ENCODE measurements at regions not wholly inside any gene's neighbourhood (a gene's known extent, or its start where the extent isn't known, plus 50 kb on each side); places are given as distances from the start of the nearest gene placed in this dataset.

DNA sequence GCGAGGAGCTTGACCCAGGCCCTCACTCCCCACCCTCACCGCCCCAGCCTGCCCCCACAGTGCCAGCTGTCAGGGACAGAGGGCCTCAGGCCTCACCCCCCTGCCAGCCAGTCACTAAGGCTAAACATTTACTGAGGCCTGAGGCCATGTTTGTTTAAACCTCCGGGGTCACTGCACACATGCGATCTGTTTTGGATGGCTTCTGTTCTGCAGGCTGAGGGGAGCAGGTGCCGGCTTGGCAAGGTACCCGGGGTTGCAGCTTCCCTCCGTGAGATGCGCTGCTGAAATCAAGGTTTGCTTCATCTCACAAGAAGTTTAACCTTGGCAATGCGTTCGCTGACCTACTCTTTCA lies 103.3 kb upstream of the BOD1 start:
- DNase-seq: no peak

DNA sequence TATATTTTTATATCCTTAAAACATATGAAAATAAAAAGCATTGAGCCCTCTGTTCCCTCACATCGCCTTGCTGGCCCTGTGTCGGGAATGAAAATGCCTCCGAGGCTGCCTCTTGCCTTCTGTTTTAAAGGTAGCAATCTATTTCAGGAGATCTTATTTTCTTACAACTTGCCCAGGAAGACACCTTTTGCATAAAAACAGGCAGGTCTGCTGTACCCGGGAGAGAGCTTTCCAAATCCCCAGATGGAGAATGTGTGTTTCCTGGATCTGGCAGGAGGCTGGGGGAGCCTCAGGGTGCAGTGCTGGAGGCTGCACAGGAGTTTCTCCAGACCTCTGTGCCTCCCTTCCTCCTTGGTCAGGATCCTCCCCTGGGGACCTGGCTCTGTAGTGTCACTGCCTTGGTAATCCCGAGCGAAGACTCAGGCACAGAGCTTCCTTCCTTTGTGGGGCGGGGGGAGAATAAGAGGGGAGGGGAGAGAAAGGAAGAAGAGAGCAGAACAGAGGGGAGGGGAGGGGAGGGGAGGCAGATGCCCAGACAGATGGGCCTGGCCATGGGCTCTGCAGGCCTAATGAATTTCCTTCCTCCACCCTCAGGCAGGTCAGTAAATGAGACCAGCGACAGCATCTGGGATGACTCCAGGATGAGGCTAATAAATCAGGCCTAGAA lies 104.0 kb upstream of the BOD1 start:
- no peak for DNase-seq

DNA sequence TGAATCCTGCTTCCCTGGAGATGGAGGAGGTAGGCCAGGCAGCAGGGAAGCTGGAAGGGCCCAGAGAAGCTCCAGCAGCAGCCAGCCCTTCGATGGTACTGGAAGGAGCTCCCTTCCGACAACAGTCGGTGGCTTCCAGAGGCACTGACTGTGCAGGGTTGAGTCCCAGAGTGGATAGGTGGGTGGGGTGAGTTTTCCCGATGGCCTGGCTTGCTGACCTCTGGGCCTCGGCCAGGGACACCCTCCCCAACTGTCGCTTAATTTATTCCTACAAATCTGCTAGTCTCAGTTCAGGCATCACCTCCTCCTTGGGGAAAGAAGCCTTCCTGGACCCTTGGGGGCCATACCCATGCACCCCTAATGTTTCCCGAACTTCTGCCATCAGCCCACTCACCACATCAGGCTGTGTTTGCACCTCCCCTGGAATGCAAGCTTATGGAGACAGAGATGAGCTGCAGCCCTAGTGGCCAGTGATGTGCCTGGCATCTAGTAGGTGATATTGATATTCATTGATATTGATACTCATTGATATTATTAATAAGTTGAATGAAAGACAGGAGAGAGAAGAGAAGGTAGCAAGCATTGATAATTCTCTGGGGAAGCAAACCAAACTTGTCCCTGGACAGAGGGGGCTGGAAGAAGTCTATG lies 104.6 kb upstream of the BOD1 start:
- DNase-seq: no peak

DNA sequence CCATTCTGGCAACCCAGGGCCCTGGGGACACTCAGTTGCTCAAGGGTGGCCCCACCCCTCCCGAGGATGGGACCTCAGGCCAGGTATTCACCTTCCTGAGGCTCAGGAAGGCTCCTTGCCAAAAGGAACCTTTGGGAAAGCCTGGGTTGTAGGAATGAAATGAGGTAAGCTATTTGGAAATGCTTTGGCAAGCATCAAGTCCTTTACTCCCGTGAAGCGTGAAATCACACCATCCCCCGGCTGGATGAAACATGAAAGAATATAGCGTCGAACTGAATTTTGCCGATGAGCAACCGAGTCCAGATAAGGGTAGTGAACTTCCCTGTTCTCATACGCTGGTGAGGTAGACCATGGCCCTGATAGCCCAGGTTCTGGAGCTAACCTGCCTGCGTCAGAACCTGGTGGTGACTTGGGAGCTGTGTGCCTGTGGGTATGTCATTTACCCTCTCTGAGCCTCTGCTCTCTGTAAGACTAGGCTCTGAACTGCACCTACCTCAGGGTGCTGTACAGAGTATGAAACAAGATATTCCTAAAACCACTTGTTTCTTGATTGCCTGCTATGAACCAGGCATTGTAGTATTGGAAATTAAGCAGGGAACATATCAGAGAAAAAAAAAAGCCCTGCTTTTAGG lies 105.3 kb upstream of the BOD1 start:
- DNase-seq: no peak

DNA sequence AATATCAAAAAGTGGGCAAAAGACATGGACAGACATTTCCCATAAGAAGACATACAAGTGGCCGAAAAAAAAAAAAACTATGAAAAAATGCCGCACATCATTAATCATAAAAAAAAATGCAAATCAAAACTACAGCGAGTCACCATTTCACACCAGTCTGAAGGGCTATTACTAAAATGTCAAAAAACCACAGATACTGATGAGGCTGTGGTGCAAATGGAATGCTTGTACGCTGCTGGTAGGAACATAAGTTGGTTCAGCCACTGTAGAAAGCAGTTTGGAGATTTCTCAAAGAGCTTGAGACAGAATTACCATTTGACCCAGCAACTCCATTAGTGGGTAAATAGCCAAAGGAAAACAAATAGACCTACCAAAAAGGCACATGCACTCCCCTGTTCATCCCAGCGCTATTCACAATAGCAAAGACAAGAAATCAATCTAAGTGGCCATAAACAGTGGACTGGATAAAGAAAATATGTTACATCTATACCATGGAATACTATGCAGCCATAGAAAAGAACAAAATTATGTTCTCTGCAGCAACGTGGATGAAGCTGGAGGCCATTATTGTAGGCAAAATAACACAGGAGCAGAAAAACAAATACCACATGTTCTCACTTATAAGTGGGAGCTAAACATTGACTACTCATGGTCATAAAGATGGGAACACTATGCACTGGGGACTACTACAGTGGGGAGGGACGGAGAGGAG lies 110.6 kb upstream of the BOD1 start:
- DNase-seq: no peak

DNA sequence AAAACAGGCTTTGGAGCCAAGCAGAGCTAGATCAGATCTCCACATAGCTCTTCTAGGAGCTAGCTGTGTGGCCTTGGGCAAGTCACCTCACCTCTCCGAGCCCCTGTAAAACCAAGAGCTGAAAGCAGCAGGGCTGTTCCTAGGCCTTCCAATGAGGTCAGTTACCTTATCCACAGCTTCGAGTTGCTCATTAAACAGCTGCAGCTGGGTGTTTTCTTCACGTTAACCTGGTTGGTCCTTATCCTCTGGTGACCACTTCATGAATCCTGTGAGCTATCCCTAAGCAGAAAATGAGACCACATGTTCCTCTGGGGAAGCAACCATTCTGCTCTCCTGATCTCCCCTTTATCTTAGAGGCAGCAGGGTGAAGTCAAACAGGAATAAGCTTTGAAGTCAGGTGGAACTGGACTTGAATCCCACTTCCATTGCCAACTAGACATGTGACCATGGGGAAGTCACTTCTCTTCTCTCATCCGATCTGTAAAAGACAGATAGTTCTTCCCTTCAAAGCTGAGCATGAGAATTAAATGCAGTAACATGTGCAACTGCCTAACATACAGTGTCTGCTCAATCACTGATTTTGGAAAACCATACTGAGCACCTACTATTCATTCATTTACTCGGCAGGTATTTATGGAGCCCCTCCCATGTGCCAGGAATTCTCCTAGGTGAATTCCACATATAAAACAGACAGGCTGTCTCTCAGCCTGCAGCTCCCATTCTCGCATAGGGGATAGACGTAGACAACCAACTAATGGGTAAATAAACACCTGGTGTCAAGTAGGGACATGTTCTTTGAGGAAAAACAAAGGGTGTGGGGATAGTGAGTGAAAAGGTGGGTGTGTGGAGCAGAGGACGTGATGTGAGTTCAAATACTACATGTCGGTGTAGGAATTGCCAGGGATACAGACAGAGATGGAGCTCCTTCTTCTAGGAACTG lies 111.7 kb upstream of the BOD1 start:
- DNase-seq: no peak

DNA sequence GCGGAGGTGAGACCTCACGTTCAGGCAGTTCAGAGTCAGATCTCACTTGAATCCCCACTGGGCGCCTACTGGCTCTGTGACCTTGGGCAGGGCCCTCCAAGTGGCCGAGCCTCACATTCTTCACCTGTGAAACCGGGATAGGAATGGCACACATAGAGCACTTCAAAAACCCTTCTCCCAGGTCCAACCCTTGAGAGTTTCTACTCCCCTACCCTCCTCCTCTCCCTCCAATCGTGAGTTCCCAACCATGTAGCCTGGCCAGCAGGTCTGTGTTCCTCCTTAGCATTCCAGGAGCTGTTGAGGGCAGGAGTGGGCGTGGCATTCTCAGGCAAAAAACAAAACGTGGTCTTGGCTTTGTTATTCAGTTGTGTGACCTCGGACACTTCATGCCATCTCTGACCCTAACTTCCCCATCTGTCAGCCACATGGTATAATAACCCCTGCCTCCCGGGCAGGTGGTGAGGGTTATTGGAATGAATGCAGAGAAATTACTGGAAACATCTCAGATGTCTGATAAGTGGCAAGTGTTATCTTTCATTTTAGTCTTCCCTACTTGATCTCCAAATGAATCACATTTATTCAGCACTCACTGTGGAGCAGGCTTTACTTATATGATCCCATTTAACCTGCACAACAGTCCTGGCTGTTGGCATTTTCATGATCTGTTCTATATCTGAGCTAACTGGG lies 112.8 kb upstream of the BOD1 start:
- no peak for DNase-seq

DNA sequence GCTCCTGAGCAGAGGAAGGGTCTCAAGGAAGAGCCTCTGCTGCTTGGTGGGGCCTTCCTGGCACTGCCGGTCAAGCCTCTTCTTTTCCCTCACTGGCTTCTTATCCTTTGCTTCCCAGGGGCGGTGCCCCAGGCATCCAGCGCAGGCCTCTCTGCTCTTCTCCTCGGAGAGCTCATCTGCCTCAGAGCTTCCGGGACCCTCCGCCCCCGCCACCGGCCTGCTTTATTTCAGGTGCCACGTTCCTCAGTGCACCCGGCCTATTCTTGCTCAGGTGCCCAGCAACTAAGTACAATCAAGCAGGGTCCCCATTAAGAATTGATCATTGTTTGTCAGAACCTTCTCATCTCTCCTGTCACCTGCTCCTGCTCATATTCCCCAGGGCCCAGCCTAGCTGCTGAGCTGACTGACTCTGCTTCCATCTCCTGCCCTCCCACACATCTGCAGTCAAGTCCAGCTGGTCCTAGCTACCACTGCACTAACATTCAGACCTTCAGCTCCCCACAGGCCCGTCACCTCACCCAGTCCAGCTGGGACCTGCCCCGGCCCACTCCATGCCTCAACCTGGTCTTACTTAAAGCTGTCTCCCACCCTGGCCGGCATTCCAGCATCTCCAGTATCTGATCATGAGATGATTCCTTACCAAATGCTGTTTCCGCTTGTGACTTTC lies 114.3 kb upstream of the BOD1 start:
- DNase-seq: no peak

DNA sequence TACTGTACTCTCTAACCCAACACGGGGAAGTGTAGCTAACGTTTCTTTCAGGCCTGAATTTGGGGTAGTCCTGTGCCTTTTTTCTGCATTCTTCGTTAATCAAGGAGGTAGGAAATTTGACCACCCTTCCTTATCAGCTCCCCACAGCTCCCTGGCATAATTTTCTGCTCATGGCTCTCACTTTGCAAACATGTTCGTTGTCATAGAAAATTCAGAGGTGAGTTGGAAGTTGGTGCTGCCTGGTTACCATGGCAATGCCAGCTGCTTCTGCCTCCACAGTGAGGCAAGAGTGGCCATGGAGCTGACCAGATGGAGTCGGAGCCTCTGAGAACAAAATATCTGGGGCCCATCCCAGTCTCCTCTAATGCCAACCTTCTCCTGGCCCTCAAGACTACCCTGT lies 116.6 kb upstream of the BOD1 start:
- no peak for DNase-seq

DNA sequence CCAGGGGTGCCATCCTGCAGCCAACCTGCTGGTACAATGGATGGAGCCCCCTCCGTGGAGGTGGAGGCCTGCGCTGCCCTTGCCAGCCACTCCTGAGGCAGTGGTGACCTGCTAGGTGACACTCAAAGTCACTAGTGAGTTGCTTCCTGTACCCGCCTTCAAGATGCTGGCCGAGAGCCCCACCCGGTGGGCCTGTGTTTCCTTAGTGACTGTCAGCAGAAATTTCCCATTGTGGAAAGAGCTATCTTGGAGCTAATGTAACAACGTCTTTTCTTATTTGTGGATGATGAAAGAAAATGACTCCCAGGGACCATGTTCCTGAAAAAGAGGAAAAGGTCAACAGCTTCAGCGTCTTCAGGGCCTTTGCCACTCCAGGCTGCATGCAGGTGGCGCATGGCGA lies 117.0 kb upstream of the BOD1 start:
- DNase-seq: no peak

DNA sequence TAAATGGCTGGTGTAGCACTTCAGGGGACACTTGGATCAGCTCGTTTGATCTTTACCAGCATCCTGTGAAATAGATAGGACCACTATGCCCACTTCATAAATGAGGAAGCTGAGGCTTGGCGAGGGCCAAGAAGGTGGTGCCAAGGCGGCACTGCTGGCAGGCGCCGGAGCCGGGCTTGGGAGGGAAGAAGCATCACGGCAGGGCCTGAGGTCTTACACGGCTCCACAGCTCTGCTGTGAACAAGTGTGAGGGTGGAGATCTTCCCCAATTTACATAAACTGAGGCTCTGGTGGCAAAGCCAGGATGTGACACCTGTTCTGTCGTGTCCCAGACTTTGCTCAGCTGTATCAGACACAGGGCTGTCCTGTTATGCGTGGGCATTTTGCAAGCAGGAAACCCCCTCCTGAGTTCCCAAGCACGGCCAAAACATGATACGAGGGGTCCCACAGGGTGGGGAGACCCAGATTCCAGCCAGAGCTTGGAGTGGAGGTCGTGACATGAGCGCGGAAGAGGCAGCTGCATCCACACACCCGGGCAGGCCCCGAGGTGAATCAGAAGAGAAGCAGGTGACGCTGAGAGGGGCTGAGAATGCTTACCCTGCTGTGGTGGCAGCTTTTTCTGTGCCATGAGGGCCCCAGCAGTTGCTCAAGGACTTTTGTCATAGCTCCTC lies 117.5 kb upstream of the BOD1 start:
- DNase-seq: no peak

DNA sequence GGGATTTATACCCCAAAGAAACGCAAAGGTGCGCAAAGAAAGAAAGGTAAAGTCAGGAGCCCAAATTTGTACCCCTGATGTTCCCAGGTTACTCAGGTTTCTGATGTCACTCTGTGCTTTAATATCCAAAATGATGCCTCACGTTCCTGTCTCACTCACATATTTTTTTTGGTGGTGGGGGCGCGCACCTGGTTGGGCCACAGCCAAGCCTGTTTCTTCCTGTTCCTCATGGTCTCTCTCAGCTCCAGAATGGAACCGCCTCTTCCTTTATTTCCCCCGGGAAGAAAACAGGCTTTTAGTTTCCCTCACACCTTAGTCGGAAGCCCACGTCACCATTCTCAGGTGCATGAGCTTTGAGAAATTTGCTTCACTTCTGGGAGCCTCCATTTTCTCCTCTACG lies 118.3 kb upstream of the BOD1 start:
- no peak for DNase-seq

DNA sequence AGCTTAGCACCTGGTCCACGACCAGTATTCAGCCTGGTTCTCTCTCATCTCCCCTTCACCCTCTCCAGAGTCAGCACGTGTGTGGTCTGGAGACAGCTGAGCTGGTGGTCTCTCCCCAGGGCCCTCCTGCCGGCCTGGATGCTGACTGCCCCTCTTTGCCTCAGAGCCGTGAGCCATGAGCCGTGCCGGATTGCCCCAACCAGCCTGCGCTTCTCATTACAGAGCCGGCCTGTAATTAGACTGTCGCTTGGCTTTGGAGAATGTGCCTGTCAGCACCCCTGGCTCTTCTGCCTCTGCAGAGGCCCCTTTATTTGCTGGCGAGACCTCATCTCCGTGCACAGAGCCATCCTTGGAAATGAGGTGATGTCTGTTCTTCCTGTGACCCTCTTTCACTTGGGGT lies 118.7 kb upstream of the BOD1 start:
- DNase-seq: no peak

DNA sequence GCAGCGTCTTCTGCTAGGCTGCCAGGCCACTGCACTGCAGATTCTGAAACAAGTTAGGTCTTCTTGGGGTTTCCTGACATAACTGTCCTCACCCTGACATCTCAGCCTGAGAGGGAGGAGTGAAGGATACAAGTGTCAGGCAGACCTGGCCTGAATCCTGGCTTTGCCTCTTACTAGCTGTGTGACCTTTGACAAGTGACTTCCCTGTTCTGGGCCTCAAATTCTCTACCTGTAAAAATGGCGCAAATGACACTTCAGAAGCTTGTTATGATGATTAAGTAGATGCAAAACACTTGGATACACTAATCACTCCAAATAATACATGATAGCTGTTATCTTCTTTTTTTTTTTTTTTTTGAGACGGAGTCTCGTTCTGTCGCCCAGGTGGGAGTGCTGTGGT lies 119.2 kb upstream of the BOD1 start:
- DNase-seq: no peak

DNA sequence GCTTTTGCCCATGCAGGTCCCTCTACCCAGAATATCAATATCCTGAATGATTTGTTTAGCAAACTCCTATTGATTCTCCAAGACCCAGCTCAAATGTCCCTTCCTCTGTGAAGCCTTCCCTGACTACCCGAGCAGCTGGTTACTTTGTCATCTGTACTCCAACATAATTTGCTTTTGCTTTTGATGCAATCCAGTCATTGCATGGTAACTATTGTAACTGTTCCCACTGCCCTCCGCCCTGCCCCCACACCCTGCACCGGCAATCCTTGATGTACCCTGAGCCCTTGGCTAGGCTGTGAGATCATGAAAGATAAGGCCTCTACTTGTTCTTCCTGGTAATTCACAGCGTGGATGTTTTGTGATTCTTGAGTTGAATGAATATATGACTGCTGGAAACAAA lies 119.9 kb upstream of the BOD1 start:
- DNase-seq: no peak

DNA sequence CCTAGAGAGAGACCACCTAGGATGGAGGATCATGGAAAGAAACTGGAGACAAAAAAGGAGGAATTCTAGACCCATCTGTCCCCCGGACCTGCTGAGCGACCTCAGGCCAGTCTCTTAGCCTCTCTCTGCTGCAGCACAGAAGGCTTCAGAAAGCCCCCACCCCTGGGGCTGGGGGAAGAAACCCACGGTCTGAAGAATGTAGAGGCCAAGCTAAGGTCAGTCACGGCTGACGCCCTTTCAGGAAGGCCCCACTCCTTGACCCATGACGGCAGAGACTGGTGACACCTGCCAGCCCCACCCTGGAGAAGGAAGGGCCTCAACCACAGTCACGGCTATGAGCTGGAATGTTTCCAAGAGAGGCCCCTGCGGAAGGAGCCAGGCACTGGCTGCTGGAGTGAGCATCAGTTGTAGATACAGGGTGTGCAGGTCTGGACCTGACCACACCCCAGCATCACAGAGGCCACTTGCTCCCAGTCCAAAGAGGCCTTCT lies 120.5 kb upstream of the BOD1 start:
- DNase-seq: no peak

DNA sequence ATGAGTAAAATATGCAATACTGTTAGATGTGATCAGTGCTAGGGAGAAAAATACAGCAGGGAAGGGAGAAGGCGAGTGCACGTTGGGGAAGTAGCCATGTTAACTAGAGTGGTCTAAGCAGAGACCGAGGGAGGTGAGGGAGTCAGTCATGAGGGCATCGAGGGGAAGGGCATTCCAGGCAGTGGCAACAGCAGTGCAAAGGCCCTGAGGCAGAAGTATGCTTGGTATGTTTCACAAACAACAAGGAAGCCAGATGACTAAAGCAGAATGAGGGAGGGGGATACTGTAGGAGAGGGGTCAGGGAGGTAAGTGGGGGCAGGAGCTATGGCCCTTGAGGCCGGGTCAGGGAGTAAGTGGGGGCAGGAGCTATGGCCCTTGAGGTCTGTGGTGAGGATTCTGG lies 123.3 kb upstream of the BOD1 start:
- no peak for DNase-seq

DNA sequence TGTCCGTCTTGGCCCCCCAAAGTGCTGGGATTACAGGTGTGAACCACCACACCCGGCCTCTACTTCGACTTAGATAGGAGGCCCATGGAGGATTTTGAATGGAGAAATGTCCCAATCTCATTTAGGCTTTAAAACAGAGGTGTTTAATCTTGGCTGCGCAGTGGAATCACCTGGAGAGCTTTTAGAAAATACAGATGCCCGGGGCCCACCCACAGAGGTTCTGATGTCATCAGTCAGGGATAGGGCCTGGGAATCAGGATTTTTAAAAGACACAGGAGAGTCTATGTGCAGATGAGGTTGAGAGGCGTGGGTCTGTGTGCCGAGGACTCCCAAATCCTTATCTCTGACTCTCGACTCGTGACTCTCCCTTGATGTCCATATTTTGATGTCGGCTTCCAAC lies 124.0 kb upstream of the BOD1 start:
- no peak for DNase-seq

DNA sequence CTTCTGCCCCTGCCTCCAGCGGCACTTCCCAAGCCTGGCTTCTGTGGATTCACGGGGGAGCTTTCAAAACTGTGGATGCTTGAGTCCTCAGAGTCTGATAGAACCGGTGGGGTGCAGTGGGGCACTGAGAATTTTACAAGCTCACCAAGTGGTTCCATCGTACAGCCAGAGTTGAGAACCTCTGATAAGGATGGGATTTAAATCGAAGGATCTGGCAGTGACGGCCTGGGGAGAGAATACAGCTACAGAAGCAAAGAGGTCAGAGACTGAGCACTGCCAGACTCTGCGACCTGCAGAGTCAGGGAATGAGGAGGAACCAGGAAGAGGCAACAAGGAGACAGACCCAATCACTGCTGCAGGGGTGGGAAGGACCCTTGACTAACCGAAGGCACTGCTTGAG lies 124.6 kb upstream of the BOD1 start:
- no peak for DNase-seq
